ENCODE measurements at regions not wholly inside any gene's neighbourhood (a gene's known extent, or its start where the extent isn't known, plus 50 kb on each side); places are given as distances from the start of the nearest gene placed in this dataset.
"Not testable (repeated sequence)": the region's sequence is repeated elsewhere in the genome, so short reads cannot be mapped to it uniquely, and the experiment has no call there.

DNA sequence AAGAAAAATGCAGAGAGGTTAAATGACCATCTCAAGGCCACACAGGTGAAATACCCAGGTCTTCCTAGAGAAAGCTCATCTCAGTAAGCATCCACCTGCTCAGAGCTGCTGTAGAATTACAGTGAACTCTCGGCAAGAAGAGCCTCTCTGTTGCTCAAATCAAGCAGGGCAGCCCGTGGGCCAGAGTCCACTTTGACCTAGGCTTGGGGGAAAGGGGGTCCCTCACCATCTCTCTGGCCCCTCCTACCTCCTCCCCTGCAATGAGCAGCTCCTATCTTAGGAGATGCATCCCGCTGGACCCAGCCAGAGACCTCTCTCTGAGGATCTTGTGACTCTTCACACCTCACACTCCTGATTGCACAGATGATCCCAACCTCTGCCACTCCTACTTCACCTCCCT lies 364.7 kb downstream of the PTPRU start:
- DNase-seq = no peak
- intact Hi-C loops (cut with micrococcal nuclease) = no loop called here
- Mint-ChIP-seq H3K36me3 (ENCODE audit: low read depth) (no peaks in the 10 kb centered on the region), H3K9me3 (no peaks in the 10 kb centered on the region), H3K27me3 (peaks cover 8% of the 10 kb centered on the region), H3K4me1 (no peaks in the 10 kb centered on the region), H3K27ac (no peak overlapping the region), H3K4me3 (no peak overlapping the region)

DNA sequence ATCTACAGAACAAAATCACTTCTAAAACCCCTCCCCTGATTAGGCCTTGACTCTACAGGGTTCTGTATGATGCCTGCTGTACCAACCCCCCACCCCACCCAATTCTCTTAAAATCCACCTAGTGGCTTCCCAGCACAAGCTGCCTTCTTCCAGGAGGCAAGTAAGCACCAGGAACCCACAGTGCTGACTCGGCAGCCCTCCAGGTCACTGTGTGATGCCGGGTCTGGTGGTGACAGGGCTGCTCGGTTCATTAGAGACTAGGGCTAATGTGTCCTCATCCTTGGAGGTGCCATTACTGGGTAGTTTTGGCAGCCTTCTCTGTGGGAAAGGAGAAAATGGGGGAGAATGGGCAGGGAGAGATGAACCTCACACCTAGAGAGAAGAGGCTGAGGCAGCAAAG lies 363.5 kb downstream of the PTPRU start:
- Mint-ChIP-seq H3K27ac (no peak overlapping the region), H3K4me1 (no peaks in the 10 kb centered on the region), H3K36me3 (ENCODE audit: low read depth) (no peaks in the 10 kb centered on the region), H3K9me3 (no peaks in the 10 kb centered on the region), H3K4me3 (no peak overlapping the region), H3K27me3 (peaks cover 3% of the 10 kb centered on the region)
- intact Hi-C loops (cut with micrococcal nuclease) = no loop called here
- DNase-seq = no peak

DNA sequence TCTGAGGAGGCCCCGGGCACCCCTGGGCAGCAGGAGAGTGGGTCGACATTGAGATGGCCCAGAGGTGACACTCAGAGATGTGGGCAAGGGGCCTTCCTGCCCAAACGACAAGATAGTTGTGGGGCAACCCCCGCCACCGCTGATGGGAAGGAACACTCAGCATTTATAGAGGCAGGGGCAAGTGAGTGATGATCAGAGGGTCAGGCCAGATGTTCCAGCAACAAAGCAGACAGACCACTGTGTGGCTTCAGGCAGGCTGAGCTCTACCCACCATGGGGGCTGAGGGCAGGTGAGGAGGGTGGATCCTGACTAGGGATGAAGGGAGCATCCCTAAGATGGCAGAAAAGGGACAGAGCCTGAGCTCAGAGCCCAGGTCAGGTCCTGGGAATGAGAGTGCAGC lies 362.7 kb downstream of the PTPRU start:
- DNase-seq = no peak
- Mint-ChIP-seq H3K36me3 (ENCODE audit: low read depth) (no peaks in the 10 kb centered on the region), H3K9me3 (no peaks in the 10 kb centered on the region), H3K27ac (no peak overlapping the region), H3K27me3 (peaks cover 3% of the 10 kb centered on the region), H3K4me1 (no peaks in the 10 kb centered on the region), H3K4me3 (no peak overlapping the region)
- intact Hi-C loops (cut with micrococcal nuclease) = no loop called here

DNA sequence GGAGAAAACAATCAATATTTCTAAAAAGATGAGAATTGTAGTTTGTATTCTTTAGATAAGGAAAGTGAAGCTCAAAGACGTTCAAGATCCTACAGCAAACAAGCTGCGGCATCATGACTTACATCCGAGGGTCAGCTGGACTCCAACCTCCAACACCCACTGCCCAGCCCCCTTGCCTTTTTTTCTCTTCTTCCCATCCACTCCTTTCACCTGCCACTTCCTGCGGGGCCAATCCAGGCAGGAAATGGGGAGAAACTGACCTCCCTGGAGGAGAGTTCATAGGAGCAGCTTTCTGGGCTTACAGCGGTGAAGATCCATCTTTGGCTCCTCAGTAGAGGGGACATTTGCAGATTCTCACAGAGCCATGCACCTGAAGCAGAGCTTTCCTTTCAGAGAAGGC lies 361.5 kb downstream of the PTPRU start:
- no peak for DNase-seq
- Mint-ChIP-seq H3K4me1 (no peaks in the 10 kb centered on the region), H3K27ac (no peak overlapping the region), H3K9me3 (no peaks in the 10 kb centered on the region), H3K27me3 (no peaks in the 10 kb centered on the region), H3K36me3 (ENCODE audit: low read depth) (no peaks in the 10 kb centered on the region), H3K4me3 (no peak overlapping the region)
- intact Hi-C loops (cut with micrococcal nuclease) = no loop called here

DNA sequence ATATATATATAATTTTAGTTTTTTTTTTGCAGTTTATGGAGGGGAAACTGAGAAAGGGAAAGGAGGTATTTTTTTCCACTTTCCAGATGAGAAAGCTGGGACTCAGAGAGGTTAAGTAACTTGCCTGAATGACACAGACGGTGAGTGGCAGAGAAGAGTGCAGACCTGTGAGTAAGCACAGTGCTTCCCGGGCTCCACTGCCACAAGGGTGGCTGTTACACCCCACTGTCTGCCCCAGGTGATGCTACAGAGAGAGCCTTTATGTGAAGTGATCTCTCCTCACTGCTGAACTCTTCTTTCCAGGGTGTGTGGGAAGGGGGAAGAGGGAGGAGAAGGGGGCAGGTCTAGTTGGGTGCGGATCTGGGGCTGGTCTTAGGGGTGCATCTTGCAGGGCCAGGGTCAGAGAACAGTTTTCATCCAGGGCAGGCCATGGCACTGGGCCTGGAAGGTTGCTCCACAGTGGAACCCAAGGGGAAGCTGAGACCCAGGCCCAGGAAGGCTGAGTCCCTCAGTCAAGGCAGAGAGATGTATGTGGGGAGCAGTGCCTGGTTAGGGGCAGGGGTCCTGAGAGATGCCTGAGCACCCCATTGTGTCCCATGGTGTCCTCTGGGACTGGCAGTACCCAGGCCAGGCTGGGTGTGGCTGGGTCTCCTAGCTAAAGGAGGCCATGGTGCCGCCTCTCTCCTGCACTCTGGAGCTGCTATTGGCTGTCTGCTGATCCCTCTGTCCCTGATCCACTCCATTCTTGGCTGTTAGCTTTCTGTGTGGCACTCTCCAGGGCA lies 357.5 kb downstream of the PTPRU start:
- Mint-ChIP-seq H3K4me1 (no peaks in the 10 kb centered on the region), H3K4me3 (no peak overlapping the region), H3K27me3 (peaks cover under 1% of the 10 kb centered on the region), H3K9me3 (no peaks in the 10 kb centered on the region), H3K27ac (no peak overlapping the region), H3K36me3 (ENCODE audit: low read depth) (no peaks in the 10 kb centered on the region)
- intact Hi-C loops (cut with micrococcal nuclease) = no loop called here
- no peak for DNase-seq

GRCh38 chr1:29592731-29593130 lies 356.4 kb downstream of the PTPRU start:
- no peaks in the 10 kb centered on the region for H3K9me3 Mint-ChIP-seq
- no peak for DNase-seq
- H3K4me3 Mint-ChIP-seq = no peak overlapping the region
- peaks cover 8% of the 10 kb centered on the region for H3K27me3 Mint-ChIP-seq
- no peak overlapping the region for H3K27ac Mint-ChIP-seq
- H3K36me3 Mint-ChIP-seq (ENCODE audit: low read depth) = no peaks in the 10 kb centered on the region
- intact Hi-C loops (cut with micrococcal nuclease) = no loop called here
- H3K4me1 Mint-ChIP-seq = no peaks in the 10 kb centered on the region

DNA sequence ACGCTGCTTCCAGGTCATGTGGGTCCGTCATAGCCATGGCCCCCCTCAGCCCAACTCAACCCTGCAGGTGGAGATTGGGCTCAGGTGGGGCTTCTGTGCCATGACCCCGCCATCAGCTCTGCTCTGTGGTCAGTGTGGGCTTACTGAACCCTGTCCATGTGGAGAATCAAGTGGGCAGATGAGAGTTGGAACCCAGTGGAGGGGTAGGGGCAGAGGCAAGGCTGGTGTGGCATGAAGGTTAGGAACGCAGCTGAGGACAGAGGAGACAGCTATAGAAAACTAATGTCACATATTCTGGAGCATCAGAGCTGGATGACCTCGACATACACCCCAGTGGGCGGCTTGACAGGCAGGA lies 355.9 kb downstream of the PTPRU start:
- no peaks in the 10 kb centered on the region for H3K4me1 Mint-ChIP-seq
- intact Hi-C loops (cut with micrococcal nuclease) = no loop called here
- no peaks in the 10 kb centered on the region for H3K36me3 Mint-ChIP-seq (ENCODE audit: low read depth)
- no peak overlapping the region for H3K27ac Mint-ChIP-seq
- H3K27me3 Mint-ChIP-seq = peaks cover 8% of the 10 kb centered on the region
- H3K9me3 Mint-ChIP-seq = no peaks in the 10 kb centered on the region
- no peak for DNase-seq
- no peak overlapping the region for H3K4me3 Mint-ChIP-seq

DNA sequence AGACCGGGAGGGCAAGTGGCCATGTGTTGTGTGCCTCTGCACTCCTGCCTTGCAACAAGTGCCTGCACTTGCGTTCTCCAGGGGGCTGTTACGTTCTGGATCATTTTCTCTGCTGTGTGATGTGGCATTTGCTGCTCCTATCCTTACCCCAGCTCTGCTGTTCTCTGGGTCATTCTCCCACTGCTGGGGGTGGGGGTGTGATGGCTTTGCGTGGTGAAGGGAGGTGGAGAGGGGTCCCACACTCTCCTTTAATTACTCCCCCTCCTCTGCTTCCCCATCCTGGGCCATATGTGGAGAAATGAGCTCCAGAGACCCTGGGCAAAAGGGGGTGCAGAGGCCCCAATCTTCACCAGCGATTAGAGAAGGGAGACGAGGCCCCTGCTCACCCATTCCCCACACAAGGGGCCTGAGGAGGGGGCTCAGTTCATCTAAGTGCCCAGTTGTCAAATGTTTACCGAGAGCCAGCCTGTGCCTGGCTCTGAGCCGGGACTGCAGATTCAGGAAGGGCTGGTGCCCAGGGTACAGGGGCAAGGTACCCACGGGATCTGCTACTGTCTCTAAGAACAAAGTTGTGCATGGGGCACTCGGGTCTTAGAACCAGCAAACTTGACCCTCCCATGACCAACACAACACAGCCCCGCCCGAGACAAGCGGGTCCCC lies 355.4 kb downstream of the PTPRU start:
- peaks cover 8% of the 10 kb centered on the region for H3K27me3 Mint-ChIP-seq
- no peak for DNase-seq
- no peaks in the 10 kb centered on the region for H3K4me1 Mint-ChIP-seq
- H3K9me3 Mint-ChIP-seq = peaks cover 3% of the 10 kb centered on the region
- no peak overlapping the region for H3K4me3 Mint-ChIP-seq
- H3K27ac Mint-ChIP-seq = no peak overlapping the region
- H3K36me3 Mint-ChIP-seq (ENCODE audit: low read depth) = no peaks in the 10 kb centered on the region
- intact Hi-C loops (cut with micrococcal nuclease) = no loop called here

GRCh38 chr1:29590583-29591565 lies 354.6 kb downstream of the PTPRU start:
- H3K27me3 Mint-ChIP-seq = peaks cover 8% of the 10 kb centered on the region
- H3K36me3 Mint-ChIP-seq (ENCODE audit: low read depth) = no peaks in the 10 kb centered on the region
- H3K9me3 Mint-ChIP-seq = peaks cover 3% of the 10 kb centered on the region
- H3K27ac Mint-ChIP-seq = no peak overlapping the region
- H3K4me1 Mint-ChIP-seq = no peaks in the 10 kb centered on the region
- DNase-seq = no peak
- intact Hi-C loops (cut with micrococcal nuclease) = no loop called here
- H3K4me3 Mint-ChIP-seq = no peak overlapping the region

DNA sequence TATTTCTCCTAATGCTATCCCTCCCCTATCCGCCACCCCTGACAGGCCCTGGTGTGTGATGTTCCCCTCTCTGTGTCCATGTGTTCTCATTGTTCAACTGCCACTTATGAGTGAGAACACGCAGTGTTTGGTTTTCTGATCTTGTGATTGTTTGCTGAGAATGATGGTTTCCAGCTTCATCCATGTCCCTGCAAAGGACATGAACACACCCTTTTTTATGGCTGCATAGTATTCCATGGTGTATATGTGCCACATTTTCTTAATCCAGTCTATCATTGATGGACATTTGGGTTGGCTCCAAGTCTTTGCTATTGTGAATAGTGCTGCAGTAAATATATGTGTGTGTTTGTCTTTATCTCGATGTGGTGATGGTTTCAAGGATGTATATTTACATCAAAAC lies 353.4 kb downstream of the PTPRU start:
- H3K4me3 Mint-ChIP-seq; H3K27me3 Mint-ChIP-seq; DNase-seq; H3K27ac Mint-ChIP-seq; H3K36me3 Mint-ChIP-seq (ENCODE audit: low read depth); H3K4me1 Mint-ChIP-seq; H3K9me3 Mint-ChIP-seq; intact Hi-C loops (cut with micrococcal nuclease): not testable (repeated sequence)

DNA sequence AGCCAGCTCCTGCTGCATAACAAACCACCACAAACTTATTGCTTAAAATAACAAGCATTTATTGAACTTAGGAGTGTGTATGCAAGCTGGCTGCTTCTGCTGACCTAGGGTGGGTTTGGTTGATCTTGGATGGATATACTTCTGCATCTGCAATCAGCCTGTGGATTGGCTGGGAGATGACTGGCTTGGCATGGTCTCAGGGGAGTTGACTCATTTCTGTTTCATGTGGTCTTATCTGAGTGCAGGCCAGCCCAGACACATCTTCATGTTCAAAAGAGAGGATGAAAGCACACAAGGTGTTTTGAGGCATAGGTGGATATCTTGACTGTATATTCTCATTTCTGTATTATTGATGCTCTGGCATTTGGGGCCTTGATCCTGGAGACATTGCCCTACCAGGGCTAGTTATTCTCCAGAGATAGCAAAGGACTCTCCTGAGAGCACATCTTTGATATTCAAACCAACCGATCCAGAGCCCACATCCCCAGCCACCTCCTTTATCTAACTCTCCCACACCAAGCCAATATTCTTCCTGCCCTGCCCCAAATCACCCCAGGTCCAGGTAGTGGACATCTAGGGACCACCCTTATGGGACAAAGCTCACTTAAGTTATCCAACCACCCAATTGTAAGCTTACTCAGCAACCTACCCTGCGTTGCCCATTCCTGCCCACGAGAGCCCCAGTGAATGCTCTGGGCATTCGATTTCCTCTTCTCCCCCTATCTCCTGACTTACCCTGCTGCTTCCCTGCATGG lies 350.8 kb downstream of the PTPRU start:
- Mint-ChIP-seq H3K4me1 (no peaks in the 10 kb centered on the region), H3K27ac (no peak overlapping the region), H3K9me3 (peaks cover 3% of the 10 kb centered on the region), H3K36me3 (ENCODE audit: low read depth) (no peaks in the 10 kb centered on the region), H3K4me3 (no peak overlapping the region), H3K27me3 (peaks cover 8% of the 10 kb centered on the region)
- no peak for DNase-seq
- intact Hi-C loops (cut with micrococcal nuclease) = no loop called here

DNA sequence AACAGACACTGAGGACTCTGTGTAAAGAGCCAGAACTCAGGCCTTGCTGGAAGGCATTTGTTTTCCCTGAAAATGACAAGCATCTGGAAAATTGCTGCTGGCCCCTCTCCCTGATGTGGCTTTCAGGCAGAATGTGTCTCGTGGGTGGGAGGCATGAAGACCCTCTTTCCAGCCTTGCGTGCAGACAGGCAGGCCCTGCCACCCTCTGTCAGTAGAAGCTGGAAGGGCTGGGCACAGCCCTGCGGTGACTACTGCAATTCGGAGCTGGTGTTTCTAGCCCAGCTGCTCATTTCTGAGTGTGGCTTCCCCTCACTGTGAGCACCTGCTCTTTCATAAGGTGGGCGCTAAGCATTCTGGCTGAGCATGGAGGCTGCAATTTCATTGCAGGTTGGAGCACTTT lies 349.9 kb downstream of the PTPRU start:
- Mint-ChIP-seq H3K27me3 (peaks cover 8% of the 10 kb centered on the region), H3K4me1 (no peaks in the 10 kb centered on the region), H3K4me3 (no peak overlapping the region), H3K27ac (no peak overlapping the region), H3K36me3 (ENCODE audit: low read depth) (no peaks in the 10 kb centered on the region), H3K9me3 (peaks cover 3% of the 10 kb centered on the region)
- intact Hi-C loops (cut with micrococcal nuclease) = no loop called here
- DNase-seq = no peak

DNA sequence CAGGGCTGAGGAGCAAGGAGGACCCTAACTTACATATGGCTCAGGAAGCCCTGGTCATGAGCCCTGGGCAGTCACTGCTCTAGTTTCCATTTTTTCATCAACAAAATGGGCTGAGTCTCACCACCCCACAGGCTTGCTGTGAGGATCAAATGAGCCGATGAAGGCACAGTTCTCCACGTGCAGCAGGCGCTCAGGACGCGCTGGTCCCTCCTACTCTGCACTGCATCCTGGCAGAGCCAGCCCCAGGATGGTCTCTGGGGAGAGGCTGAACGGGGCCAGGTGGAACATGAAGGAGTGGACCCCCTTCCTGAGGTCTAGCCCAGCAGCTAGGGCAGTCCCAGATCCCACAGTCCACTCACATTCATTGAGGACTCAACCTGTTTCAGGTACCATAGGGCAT lies 349.3 kb downstream of the PTPRU start:
- Mint-ChIP-seq H3K27ac (no peak overlapping the region), H3K4me3 (no peak overlapping the region), H3K36me3 (ENCODE audit: low read depth) (no peaks in the 10 kb centered on the region), H3K9me3 (peaks cover 3% of the 10 kb centered on the region), H3K4me1 (no peaks in the 10 kb centered on the region), H3K27me3 (peaks cover 8% of the 10 kb centered on the region)
- no peak for DNase-seq
- intact Hi-C loops (cut with micrococcal nuclease) = no loop called here

Data from activated CD4-positive, alpha-beta T cell treated with anti-CD3 and anti-CD28 coated beads, Interleukin-2, amount 10 ng/mL, durations not matched to agents 24 days and 14 days (primary cell).